GM12891 (cell line): ENCODE measurements at regions not wholly inside any gene's neighbourhood (a gene's known extent, or its start where the extent isn't known, plus 50 kb on each side); places are given as distances from the start of the nearest gene placed in this dataset.

Experiments used
- DNase-seq: peaks from one replicate; pipeline ENCODE4 v3.0.0; 2011; ENCODE audit warnings: low spot score; ENCODE audit not compliant: insufficient read length
- FAIRE-seq: peaks from 2 replicates; lab custom pipeline; 2011; peaks lifted over from hg19 to GRCh38; lab: Jason Lieb, UNC
- PAX5 ChIP-seq: IDR thresholded peaks from 2 replicates; pipeline ENCODE4 v1.6.1; 2011; ENCODE audit warnings: low read length, moderate library complexity, mild to moderate bottlenecking; ENCODE audit not compliant: insufficient read depth, severe bottlenecking
- POLR2A ChIP-seq: IDR thresholded peaks from 2 replicates; pipeline ENCODE4 v1.6.1; 2011; ENCODE audit warnings: low read depth, low read length, control low read depth
- POLR2AphosphoS5 ChIP-seq: IDR thresholded peaks from 2 replicates; pipeline ENCODE4 v1.6.1; 2011; ENCODE audit warnings: low read depth, low read length, control low read depth
- POU2F2 ChIP-seq: IDR thresholded peaks from 2 replicates; pipeline ENCODE4 v1.6.1; 2011; ENCODE audit warnings: low read depth, mild to moderate bottlenecking, control low read depth, low read length, moderate library complexity
- SPI1 ChIP-seq: IDR thresholded peaks from 2 replicates; pipeline ENCODE4 v1.6.1; 2011; ENCODE audit warnings: low read depth, low read length, control low read depth
- TAF1 ChIP-seq: IDR thresholded peaks from 2 replicates; pipeline ENCODE4 v1.6.1; 2011; ENCODE audit warnings: low read depth, low read length, control low read depth

- TF ChIP-seq POLR2AphosphoS5 (no peak), PAX5 (no peak), POU2F2 (no peak), TAF1 (no peak), POLR2A (no peak), SPI1 (no peak)
- no peak for FAIRE-seq
- no peak for DNase-seq
Measured at GRCh38 chr16:86828202-86828601, 249.9 kb downstream of the FOXL1 start.

- DNase-seq (no peak), FAIRE-seq (no peak)
- no peak for TF ChIP-seq POLR2AphosphoS5
- TF ChIP-seq SPI1 = no peak
- TF ChIP-seq POLR2A = no peak
- no peak for TF ChIP-seq TAF1
- no peak for TF ChIP-seq POU2F2
- TF ChIP-seq PAX5 = no peak
Measured at GRCh38 chr16:86828653-86829052, 250.3 kb downstream of the FOXL1 start.

- FAIRE-seq (no peak), DNase-seq (no peak)
- TF ChIP-seq POU2F2 = no peak
- no peak for TF ChIP-seq POLR2A
- TF ChIP-seq SPI1 = no peak
- TF ChIP-seq TAF1 = no peak
- no peak for TF ChIP-seq PAX5
- no peak for TF ChIP-seq POLR2AphosphoS5
Measured at GRCh38 chr16:86831366-86831765, 253.0 kb downstream of the FOXL1 start.

GRCh38 chr16:86833136-86833535 lies 254.8 kb downstream of the FOXL1 start:
- FAIRE-seq (no peak), DNase-seq (no peak)
- TF ChIP-seq POLR2AphosphoS5 (no peak), TAF1 (no peak), POU2F2 (no peak)

- FAIRE-seq (no peak), DNase-seq (no peak)
- no peak for TF ChIP-seq SPI1
- TF ChIP-seq PAX5 = no peak
- no peak for TF ChIP-seq POU2F2
- TF ChIP-seq POLR2A = no peak
- TF ChIP-seq TAF1 = no peak
- TF ChIP-seq POLR2AphosphoS5 = no peak
Measured at GRCh38 chr16:86834451-86835035, 256.2 kb downstream of the FOXL1 start.

GRCh38 chr16:86835982-86836381 lies 257.6 kb downstream of the FOXL1 start:
- TF ChIP-seq POLR2A = no peak
- TF ChIP-seq POLR2AphosphoS5 = no peak
- no peak for TF ChIP-seq TAF1
- no peak for TF ChIP-seq SPI1
- no peak for TF ChIP-seq PAX5
- TF ChIP-seq POU2F2 = no peak
- FAIRE-seq (no peak), DNase-seq (no peak)

GRCh38 chr16:86836503-86837129 lies 258.3 kb downstream of the FOXL1 start:
- DNase-seq (no peak), FAIRE-seq (no peak)
- TF ChIP-seq PAX5 = no peak
- TF ChIP-seq SPI1 = no peak
- no peak for TF ChIP-seq POU2F2
- TF ChIP-seq POLR2A = no peak
- no peak for TF ChIP-seq POLR2AphosphoS5
- TF ChIP-seq TAF1 = no peak

- TF ChIP-seq PAX5 = no peak
- no peak for TF ChIP-seq TAF1
- TF ChIP-seq SPI1 = no peak
- TF ChIP-seq POLR2A = no peak
- FAIRE-seq (no peak), DNase-seq (no peak)
Measured at GRCh38 chr16:86843812-86844211, 265.5 kb downstream of the FOXL1 start.

GRCh38 chr16:86844695-86845094 lies 266.3 kb downstream of the FOXL1 start:
- FAIRE-seq = no peak
- TF ChIP-seq SPI1 (no peak), POLR2A (no peak), TAF1 (no peak), POU2F2 (no peak), POLR2AphosphoS5 (no peak), PAX5 (no peak)
- DNase-seq = no peak

- no peak for TF ChIP-seq SPI1
- DNase-seq = no peak
Measured at GRCh38 chr16:86846136-86846535, 267.8 kb downstream of the FOXL1 start.

More at GRCh38 chr16:86846136-86846535, 267.8 kb downstream of the FOXL1 start:
- FAIRE-seq = no peak
